ENCODE measurements at regions not wholly inside any gene's neighbourhood (a gene's known extent, or its start where the extent isn't known, plus 50 kb on each side); places are given as distances from the start of the nearest gene placed in this dataset.
"Not testable (repeated sequence)": the region's sequence is repeated elsewhere in the genome, so short reads cannot be mapped to it uniquely, and the experiment has no call there.

- no peak for DNase-seq
- H3K4me1 ChIP-seq = no peaks in the 10 kb centered on the region
- no peak overlapping the region for H3K27ac ChIP-seq
- H3K4me3 ChIP-seq = no peak overlapping the region
- ATAC-seq = no peak
- H3K9me3 ChIP-seq = no peaks in the 10 kb centered on the region
- no peak for TF ChIP-seq CTCF (IDR thresholded peaks at IDR 0.05)
- no peaks in the 10 kb centered on the region for H3K36me3 ChIP-seq
- intact Hi-C loops (cut with DNase I) = no loop called here
- no peaks in the 10 kb centered on the region for H3K27me3 ChIP-seq (ENCODE audit: low read depth)
These were observed 102.0 kb downstream of the HNMT start for GRCh38 chr2:138066139-138066806.

GRCh38 chr2:138066841-138067240 lies 102.6 kb downstream of the HNMT start:
- intact Hi-C loops (cut with DNase I) = no loop called here

GRCh38 chr2:138068669-138069068 lies 104.4 kb downstream of the HNMT start:
- H3K4me1 ChIP-seq; H3K27ac ChIP-seq; DNase-seq; ATAC-seq; H3K36me3 ChIP-seq; H3K4me3 ChIP-seq; H3K9me3 ChIP-seq; H3K27me3 ChIP-seq (ENCODE audit: low read depth); intact Hi-C loops (cut with DNase I): not testable (repeated sequence)

More at GRCh38 chr2:138066841-138067240, 102.6 kb downstream of the HNMT start:
- Histone ChIP-seq H3K4me1 (no peaks in the 10 kb centered on the region), H3K27me3 (ENCODE audit: low read depth) (no peaks in the 10 kb centered on the region), H3K9me3 (no peaks in the 10 kb centered on the region), H3K27ac (no peak overlapping the region), H3K4me3 (no peak overlapping the region), H3K36me3 (no peaks in the 10 kb centered on the region)
- ATAC-seq (no peak), DNase-seq (no peak)
- TF ChIP-seq CTCF (IDR thresholded peaks at IDR 0.05) = no peak

- H3K4me1 ChIP-seq; H3K27me3 ChIP-seq (ENCODE audit: low read depth); H3K27ac ChIP-seq; DNase-seq; H3K9me3 ChIP-seq; ATAC-seq; intact Hi-C loops (cut with DNase I); H3K36me3 ChIP-seq; H3K4me3 ChIP-seq: not testable (repeated sequence)
These were observed 106.9 kb downstream of the HNMT start for GRCh38 chr2:138071042-138071719.

GRCh38 chr2:138071720-138072719 lies 107.7 kb downstream of the HNMT start:
- DNase-seq = no peak

More at GRCh38 chr2:138071720-138072719, 107.7 kb downstream of the HNMT start:
- TF ChIP-seq CTCF (IDR thresholded peaks at IDR 0.05) = no peak
- Histone ChIP-seq H3K4me3 (no peak overlapping the region), H3K36me3 (no peaks in the 10 kb centered on the region), H3K27me3 (ENCODE audit: low read depth) (no peaks in the 10 kb centered on the region), H3K27ac (no peak overlapping the region), H3K9me3 (no peaks in the 10 kb centered on the region), H3K4me1 (no peaks in the 10 kb centered on the region)
- intact Hi-C loops (cut with DNase I) = no loop called here
- no peak for ATAC-seq
